ENCODE measurements at regions not wholly inside any gene's neighbourhood (a gene's known extent, or its start where the extent isn't known, plus 50 kb on each side); places are given as distances from the start of the nearest gene placed in this dataset.

- TF ChIP-seq, protein P1, sequence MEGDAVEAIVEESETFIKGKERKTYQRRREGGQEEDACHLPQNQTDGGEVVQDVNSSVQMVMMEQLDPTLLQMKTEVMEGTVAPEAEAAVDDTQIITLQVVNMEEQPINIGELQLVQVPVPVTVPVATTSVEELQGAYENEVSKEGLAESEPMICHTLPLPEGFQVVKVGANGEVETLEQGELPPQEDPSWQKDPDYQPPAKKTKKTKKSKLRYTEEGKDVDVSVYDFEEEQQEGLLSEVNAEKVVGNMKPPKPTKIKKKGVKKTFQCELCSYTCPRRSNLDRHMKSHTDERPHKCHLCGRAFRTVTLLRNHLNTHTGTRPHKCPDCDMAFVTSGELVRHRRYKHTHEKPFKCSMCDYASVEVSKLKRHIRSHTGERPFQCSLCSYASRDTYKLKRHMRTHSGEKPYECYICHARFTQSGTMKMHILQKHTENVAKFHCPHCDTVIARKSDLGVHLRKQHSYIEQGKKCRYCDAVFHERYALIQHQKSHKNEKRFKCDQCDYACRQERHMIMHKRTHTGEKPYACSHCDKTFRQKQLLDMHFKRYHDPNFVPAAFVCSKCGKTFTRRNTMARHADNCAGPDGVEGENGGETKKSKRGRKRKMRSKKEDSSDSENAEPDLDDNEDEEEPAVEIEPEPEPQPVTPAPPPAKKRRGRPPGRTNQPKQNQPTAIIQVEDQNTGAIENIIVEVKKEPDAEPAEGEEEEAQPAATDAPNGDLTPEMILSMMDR (IDR thresholded peaks at IDR 0.05; ENCODE audit: control extremely low read depth in 1 of 3, insufficient read depth in 1 of 3, low read depth in 1 of 3, low read length in 3 of 3) = no peak
- no peak for TF ChIP-seq CEBPB (IDR thresholded peaks at IDR 0.05; ENCODE audit: low read depth, low read length)
- TF ChIP-seq RAD21 (IDR thresholded peaks at IDR 0.05 in 1 of 2, conservative IDR thresholded peaks at IDR 0.05 in 1 of 2; ENCODE audit: low read depth in 2 of 2, low read length in 2 of 2) = no peak
- no peak for TF ChIP-seq POLR2A (IDR thresholded peaks at IDR 0.05; ENCODE audit: control extremely low read depth in 1 of 2, low read depth in 2 of 2, low read length in 2 of 2)
- no peak for TF ChIP-seq JUN (IDR thresholded peaks at IDR 0.05; ENCODE audit: low read depth, low read length)
- no peak for TF ChIP-seq RBBP5 (IDR thresholded peaks at IDR 0.05; ENCODE audit: borderline replicate concordance, low read depth, low read length)
- TF ChIP-seq, protein P2, sequence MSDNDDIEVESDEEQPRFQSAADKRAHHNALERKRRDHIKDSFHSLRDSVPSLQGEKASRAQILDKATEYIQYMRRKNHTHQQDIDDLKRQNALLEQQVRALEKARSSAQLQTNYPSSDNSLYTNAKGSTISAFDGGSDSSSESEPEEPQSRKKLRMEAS (IDR thresholded peaks at IDR 0.05) = no peak
- TF ChIP-seq POLR2AphosphoS5 (IDR thresholded peaks at IDR 0.05; ENCODE audit: low read depth, low read length) = no peak
- TF ChIP-seq TAF1 (IDR thresholded peaks at IDR 0.05; ENCODE audit: low read depth, low read length) = no peak
- no peak for TF ChIP-seq BRCA1 (IDR thresholded peaks at IDR 0.05; ENCODE audit: low read depth, low read length)
- no peak for TF ChIP-seq USF2 (IDR thresholded peaks at IDR 0.05; ENCODE audit: low read length)
- no peak for TF ChIP-seq SP1 (IDR thresholded peaks at IDR 0.05; ENCODE audit: low read depth, low read length)
- no peak for TF ChIP-seq CHD1 (IDR thresholded peaks at IDR 0.05; ENCODE audit: low read depth, low read length)
- TF ChIP-seq, protein P3, sequence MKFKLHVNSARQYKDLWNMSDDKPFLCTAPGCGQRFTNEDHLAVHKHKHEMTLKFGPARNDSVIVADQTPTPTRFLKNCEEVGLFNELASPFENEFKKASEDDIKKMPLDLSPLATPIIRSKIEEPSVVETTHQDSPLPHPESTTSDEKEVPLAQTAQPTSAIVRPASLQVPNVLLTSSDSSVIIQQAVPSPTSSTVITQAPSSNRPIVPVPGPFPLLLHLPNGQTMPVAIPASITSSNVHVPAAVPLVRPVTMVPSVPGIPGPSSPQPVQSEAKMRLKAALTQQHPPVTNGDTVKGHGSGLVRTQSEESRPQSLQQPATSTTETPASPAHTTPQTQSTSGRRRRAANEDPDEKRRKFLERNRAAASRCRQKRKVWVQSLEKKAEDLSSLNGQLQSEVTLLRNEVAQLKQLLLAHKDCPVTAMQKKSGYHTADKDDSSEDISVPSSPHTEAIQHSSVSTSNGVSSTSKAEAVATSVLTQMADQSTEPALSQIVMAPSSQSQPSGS (IDR thresholded peaks at IDR 0.05; ENCODE audit: low read length) = no peak
Observed at GRCh38 chr12:126879842-126880241, 1387.1 kb upstream of the TMEM132C start.
